ENCODE measurements at regions not wholly inside any gene's neighbourhood (a gene's known extent, or its start where the extent isn't known, plus 50 kb on each side); places are given as distances from the start of the nearest gene placed in this dataset.

GRCh38 chr3:36257158-36257852, 123.0 kb upstream of the STAC start:
- TF ChIP-seq CBX8 (IDR thresholded peaks at IDR 0.05; ENCODE audit: borderline replicate concordance, low read depth, low read length) (no peak), RXRA (IDR thresholded peaks at IDR 0.05; ENCODE audit: insufficient read depth, low read depth, low read length) (no peak), POLR2A (IDR thresholded peaks at IDR 0.05; ENCODE audit: control extremely low read depth in 1 of 2, low read depth in 2 of 2, low read length in 2 of 2) (no peak), BACH1 (IDR thresholded peaks at IDR 0.05; ENCODE audit: low read length) (no peak), ATF3 (IDR thresholded peaks at IDR 0.05; ENCODE audit: insufficient read depth, low read depth, low read length) (no peak), ZNF274 (IDR thresholded peaks at IDR 0.05; ENCODE audit: borderline replicate concordance, extremely low read depth, low read length) (no peak), GTF2F1 (IDR thresholded peaks at IDR 0.05; ENCODE audit: borderline replicate concordance, low read depth, low read length) (no peak), TEAD4 (IDR thresholded peaks at IDR 0.05; ENCODE audit: low read depth, low read length) (no peak), SIRT6 (IDR thresholded peaks at IDR 0.05; ENCODE audit: low read length) (no peak), E2F6 (IDR thresholded peaks at IDR 0.05) (no peak), JUN (IDR thresholded peaks at IDR 0.05; ENCODE audit: low read depth, low read length) (no peak), SP4 (IDR thresholded peaks at IDR 0.05; ENCODE audit: low read length) (no peak)
- no peaks in the 10 kb centered on the region for H3K23me2 ChIP-seq (ENCODE audit: low read depth, low read length)
- no peak overlapping the region for H3K14ac ChIP-seq (ENCODE audit: insufficient read length)
- H3K4me2 ChIP-seq (ENCODE audit: insufficient read depth in 1 of 2, low read depth in 2 of 2, low read length in 2 of 2) = no peak overlapping the region
- H2BK5ac ChIP-seq (ENCODE audit: low read depth, low read length) = no peak overlapping the region
- no peak overlapping the region for H2BK20ac ChIP-seq (ENCODE audit: low read length)
- H3K9me3 ChIP-seq (ENCODE audit: insufficient read depth in 2 of 2, low read depth in 1 of 2, low read length in 1 of 2) = no peaks in the 10 kb centered on the region
- H2BK12ac ChIP-seq (ENCODE audit: low read depth, low read length) = no peak overlapping the region
- no peak overlapping the region for H4K5ac ChIP-seq (ENCODE audit: insufficient read length, low read depth, low read length)
- no peaks in the 10 kb centered on the region for H3K36me3 ChIP-seq (ENCODE audit: control insufficient read depth in 2 of 4, insufficient read depth in 4 of 4, low read length in 3 of 4)
- no peaks in the 10 kb centered on the region for H3K79me1 ChIP-seq (ENCODE audit: low read depth, low read length)
- no peak for DNase-seq (ENCODE audit: low read depth in 1 of 2, low spot score in 2 of 2)
- no peak overlapping the region for H3K27ac ChIP-seq (ENCODE audit: low read depth, low read length)
- H3K23ac ChIP-seq (ENCODE audit: insufficient read length) = no peak overlapping the region
- FAIRE-seq = no peak
- ChIA-PET CTCF (ENCODE audit: partially characterized antibody) (interaction anchor here (0.7 kb wide), 1 partner anchor 18 kb away, joined by 4 read pairs; no protein-coding TSS in a partner anchor), POLR2A (ENCODE audit: partially characterized antibody) (interaction anchor here (0.7 kb wide), 1 partner anchor 219 kb away, joined by 3 read pairs; no protein-coding TSS in a partner anchor)
- no peak overlapping the region for H2AK5ac ChIP-seq (ENCODE audit: low read depth, low read length)
- no peaks in the 10 kb centered on the region for H3K79me2 ChIP-seq (ENCODE audit: control insufficient read depth in 1 of 2, insufficient read depth in 2 of 2, low read length in 2 of 2)
- no peaks in the 10 kb centered on the region for H3K4me1 ChIP-seq (replicated peaks in 1 of 4; ENCODE audit: control insufficient read depth in 3 of 4, insufficient read depth in 4 of 4, low read length in 3 of 4)
- H3K9ac ChIP-seq (replicated peaks in 1 of 4; ENCODE audit: extremely low read depth in 1 of 4, low read depth in 3 of 4, low read length in 3 of 4) = no peak overlapping the region
- no peak overlapping the region for H3K56ac ChIP-seq (replicated peaks; ENCODE audit: insufficient read length, low read depth, low read length)
- no peak overlapping the region for H3K18ac ChIP-seq (ENCODE audit: extremely low read depth, low read length)
- H4K20me1 ChIP-seq (replicated peaks in 1 of 2; ENCODE audit: control insufficient read depth in 1 of 2, insufficient read depth in 2 of 2, low read length in 2 of 2) = no peaks in the 10 kb centered on the region
- no peak overlapping the region for H4K8ac ChIP-seq (ENCODE audit: extremely low read depth, insufficient read depth, low read length)
- no peaks in the 10 kb centered on the region for H3K27me3 ChIP-seq (replicated peaks in 1 of 4; ENCODE audit: control insufficient read depth in 3 of 4, extremely low read depth in 1 of 4, insufficient read depth in 3 of 4, low read length in 3 of 4)
- H2AFZ ChIP-seq (ENCODE audit: low read length) = no peak overlapping the region
- H3K4me3 ChIP-seq (ENCODE audit: extremely low read depth in 1 of 4, insufficient read depth in 2 of 4, low read depth in 3 of 4, low read length in 4 of 4) = no peak overlapping the region
- H2BK120ac ChIP-seq (replicated peaks; ENCODE audit: low read depth, low read length) = no peak overlapping the region
- H3K4ac ChIP-seq (replicated peaks; ENCODE audit: insufficient read length, low read depth, low read length) = no peak overlapping the region
- no peak overlapping the region for H4K91ac ChIP-seq (replicated peaks; ENCODE audit: insufficient read length, low read length)
- WGBS, 2 experiments (ENCODE audit: extremely low coverage in 1 of 2, insufficient coverage in 1 of 2, insufficient read length in 1 of 2, insufficient replicate concordance in 2 of 2, low coverage in 1 of 2, low lambda C conversion rate in 2 of 2, missing lambda C conversion rate in 1 of 2) = 100% methylated on average over 3 of the region's 3 CpGs; no CpG with 5 or more reads in 1 of the 2 experiments
- H2BK15ac ChIP-seq (ENCODE audit: low read length) = no peak overlapping the region

Measured in H1 (cell line).